ENCODE measurements at regions not wholly inside any gene's neighbourhood (a gene's known extent, or its start where the extent isn't known, plus 50 kb on each side); places are given as distances from the start of the nearest gene placed in this dataset.

DNA sequence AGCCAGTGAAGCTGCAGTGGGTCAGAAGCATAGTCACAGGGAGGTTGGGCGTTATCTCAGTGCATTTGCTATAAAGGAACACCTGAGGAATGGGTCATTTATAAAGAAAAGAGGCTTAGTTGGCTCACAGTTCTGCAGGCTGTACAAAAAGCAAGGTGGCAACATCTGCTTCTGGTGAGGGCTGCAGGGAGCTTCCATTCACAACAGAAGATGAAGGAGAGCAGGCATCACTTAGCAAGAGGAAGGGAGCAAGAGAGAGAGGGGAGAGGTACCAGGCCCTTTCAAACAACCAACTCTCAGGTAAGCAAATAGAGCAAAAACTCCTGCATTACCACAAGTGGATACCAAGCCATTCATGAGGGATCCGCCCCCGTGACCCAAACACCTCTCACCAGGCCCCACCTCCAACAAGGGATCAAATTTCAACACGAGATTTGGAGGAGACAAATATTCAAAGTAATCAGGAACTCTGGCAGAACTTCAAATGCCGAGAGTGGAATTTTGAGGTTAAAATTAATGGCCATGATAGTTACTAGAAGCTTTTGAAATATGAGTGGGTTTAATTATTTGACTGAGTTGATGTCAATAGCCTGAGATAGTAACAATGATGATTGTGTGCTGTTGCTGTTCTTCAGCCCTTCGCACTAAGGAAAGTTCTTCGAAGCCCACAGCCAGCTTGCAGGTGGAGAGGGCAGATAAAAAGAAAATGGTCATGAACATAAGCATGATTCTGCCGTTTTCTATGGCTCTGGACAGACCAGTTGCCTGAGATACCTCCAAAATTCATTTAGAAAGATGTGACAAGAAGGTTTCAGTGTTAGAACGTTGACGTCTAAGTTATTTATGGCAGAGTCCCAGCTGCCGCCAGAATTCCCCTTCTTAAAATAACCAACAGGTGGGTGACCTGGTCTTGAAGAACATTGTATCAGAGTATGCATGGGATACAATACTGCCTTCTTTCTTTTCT, 55.3 kb upstream of the ADTRP start:
- no peak overlapping the region for H3K4me3 ChIP-seq (ENCODE audit: low read depth in 2 of 2, low read length in 2 of 2)
- no peaks in the 10 kb centered on the region for H3K9me3 ChIP-seq (ENCODE audit: control insufficient read depth, insufficient read depth, low read depth, low read length)
- ChIA-PET POLR2A (no interaction called here), CTCF (no interaction called here)
- TF ChIP-seq, protein P1, sequence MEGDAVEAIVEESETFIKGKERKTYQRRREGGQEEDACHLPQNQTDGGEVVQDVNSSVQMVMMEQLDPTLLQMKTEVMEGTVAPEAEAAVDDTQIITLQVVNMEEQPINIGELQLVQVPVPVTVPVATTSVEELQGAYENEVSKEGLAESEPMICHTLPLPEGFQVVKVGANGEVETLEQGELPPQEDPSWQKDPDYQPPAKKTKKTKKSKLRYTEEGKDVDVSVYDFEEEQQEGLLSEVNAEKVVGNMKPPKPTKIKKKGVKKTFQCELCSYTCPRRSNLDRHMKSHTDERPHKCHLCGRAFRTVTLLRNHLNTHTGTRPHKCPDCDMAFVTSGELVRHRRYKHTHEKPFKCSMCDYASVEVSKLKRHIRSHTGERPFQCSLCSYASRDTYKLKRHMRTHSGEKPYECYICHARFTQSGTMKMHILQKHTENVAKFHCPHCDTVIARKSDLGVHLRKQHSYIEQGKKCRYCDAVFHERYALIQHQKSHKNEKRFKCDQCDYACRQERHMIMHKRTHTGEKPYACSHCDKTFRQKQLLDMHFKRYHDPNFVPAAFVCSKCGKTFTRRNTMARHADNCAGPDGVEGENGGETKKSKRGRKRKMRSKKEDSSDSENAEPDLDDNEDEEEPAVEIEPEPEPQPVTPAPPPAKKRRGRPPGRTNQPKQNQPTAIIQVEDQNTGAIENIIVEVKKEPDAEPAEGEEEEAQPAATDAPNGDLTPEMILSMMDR (IDR thresholded peaks at IDR 0.05), result no peak
- TF ChIP-seq, protein P2, sequence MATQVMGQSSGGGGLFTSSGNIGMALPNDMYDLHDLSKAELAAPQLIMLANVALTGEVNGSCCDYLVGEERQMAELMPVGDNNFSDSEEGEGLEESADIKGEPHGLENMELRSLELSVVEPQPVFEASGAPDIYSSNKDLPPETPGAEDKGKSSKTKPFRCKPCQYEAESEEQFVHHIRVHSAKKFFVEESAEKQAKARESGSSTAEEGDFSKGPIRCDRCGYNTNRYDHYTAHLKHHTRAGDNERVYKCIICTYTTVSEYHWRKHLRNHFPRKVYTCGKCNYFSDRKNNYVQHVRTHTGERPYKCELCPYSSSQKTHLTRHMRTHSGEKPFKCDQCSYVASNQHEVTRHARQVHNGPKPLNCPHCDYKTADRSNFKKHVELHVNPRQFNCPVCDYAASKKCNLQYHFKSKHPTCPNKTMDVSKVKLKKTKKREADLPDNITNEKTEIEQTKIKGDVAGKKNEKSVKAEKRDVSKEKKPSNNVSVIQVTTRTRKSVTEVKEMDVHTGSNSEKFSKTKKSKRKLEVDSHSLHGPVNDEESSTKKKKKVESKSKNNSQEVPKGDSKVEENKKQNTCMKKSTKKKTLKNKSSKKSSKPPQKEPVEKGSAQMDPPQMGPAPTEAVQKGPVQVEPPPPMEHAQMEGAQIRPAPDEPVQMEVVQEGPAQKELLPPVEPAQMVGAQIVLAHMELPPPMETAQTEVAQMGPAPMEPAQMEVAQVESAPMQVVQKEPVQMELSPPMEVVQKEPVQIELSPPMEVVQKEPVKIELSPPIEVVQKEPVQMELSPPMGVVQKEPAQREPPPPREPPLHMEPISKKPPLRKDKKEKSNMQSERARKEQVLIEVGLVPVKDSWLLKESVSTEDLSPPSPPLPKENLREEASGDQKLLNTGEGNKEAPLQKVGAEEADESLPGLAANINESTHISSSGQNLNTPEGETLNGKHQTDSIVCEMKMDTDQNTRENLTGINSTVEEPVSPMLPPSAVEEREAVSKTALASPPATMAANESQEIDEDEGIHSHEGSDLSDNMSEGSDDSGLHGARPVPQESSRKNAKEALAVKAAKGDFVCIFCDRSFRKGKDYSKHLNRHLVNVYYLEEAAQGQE (IDR thresholded peaks at IDR 0.05; ENCODE audit: insufficient read depth in 1 of 2, low read depth in 2 of 2, low read length in 1 of 2), result no peak
- TF ChIP-seq SIN3A (IDR thresholded peaks at IDR 0.05; ENCODE audit: borderline replicate concordance, insufficient read depth, low read depth, low read length) (no peak), TCF7L2 (IDR thresholded peaks at IDR 0.05; ENCODE audit: low read depth, low read length) (no peak), POLR2AphosphoS5 (IDR thresholded peaks at IDR 0.05; ENCODE audit: low read depth, low read length) (no peak)
- H3K4me1 ChIP-seq (ENCODE audit: control insufficient read depth, insufficient read depth, low read length), result no peaks in the 10 kb centered on the region
- ATAC-seq, result no peak
- no TSS peak for BruUV-seq (replicated peaks)
- H3K27ac ChIP-seq (ENCODE audit: low read length), result no peak overlapping the region
- H3K36me3 ChIP-seq (ENCODE audit: control insufficient read depth, insufficient read depth, low read length), result no peaks in the 10 kb centered on the region
- H3K27me3 ChIP-seq (ENCODE audit: control insufficient read depth, insufficient read depth, low read length), result peaks cover 2% of the 10 kb centered on the region; the same call in 1 of the 2 replicates
- intact Hi-C loops (cut with micrococcal nuclease; ENCODE audit: unreplicated experiment) (no loop called here), in situ Hi-C loops (cut with HindIII; ENCODE audit: low pct_unique_long_range_greater_than_20kb, low sequenced_read_pairs) (no loop called here)
- DNase-seq (ENCODE audit: low read depth, low spot score), result no peak

DNA sequence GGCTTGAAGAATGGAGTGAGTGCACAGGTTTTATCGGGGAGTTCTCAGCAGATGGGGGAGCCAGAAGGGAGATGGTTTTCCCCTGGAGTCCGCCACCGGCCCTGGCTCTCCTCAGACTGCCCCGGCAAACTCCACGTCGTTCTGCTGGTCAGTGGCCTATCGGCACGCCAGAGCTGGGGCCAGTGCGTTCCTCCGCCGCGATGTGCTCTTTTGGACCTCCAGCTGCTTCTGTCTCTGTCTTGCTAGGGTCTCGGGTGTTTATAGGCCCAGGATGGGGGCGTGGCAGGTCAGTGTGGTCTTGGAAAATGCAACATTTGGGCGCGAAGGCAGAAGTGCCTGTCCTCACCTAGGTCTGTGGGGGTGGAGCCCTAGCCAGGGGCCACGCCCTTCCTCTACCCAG, 53.0 kb upstream of the ADTRP start:
- Histone ChIP-seq H3K4me1 (ENCODE audit: control insufficient read depth, insufficient read depth, low read length) (no peaks in the 10 kb centered on the region), H3K27me3 (ENCODE audit: control insufficient read depth, insufficient read depth, low read length) (peaks cover 2% of the 10 kb centered on the region), H3K4me3 (ENCODE audit: low read depth in 2 of 2, low read length in 2 of 2) (no peak overlapping the region), H3K9me3 (ENCODE audit: control insufficient read depth, insufficient read depth, low read depth, low read length) (no peaks in the 10 kb centered on the region), H3K36me3 (ENCODE audit: control insufficient read depth, insufficient read depth, low read length) (no peaks in the 10 kb centered on the region), H3K27ac (ENCODE audit: low read length) (no peak overlapping the region)
- BruUV-seq (replicated peaks), result no TSS peak
- in situ Hi-C loops (cut with HindIII; ENCODE audit: low pct_unique_long_range_greater_than_20kb, low sequenced_read_pairs) (no loop called here), intact Hi-C loops (cut with micrococcal nuclease; ENCODE audit: unreplicated experiment) (no loop called here)
- ChIA-PET CTCF (no interaction called here), POLR2A (no interaction called here)
- no peak for DNase-seq (ENCODE audit: low read depth, low spot score)
- ATAC-seq, result no peak
- no peak for TF ChIP-seq SIN3A (IDR thresholded peaks at IDR 0.05; ENCODE audit: borderline replicate concordance, insufficient read depth, low read depth, low read length)
- TF ChIP-seq TCF7L2 (IDR thresholded peaks at IDR 0.05; ENCODE audit: low read depth, low read length), result no peak
- TF ChIP-seq, protein P1 (IDR thresholded peaks at IDR 0.05), result no peak
- no peak for TF ChIP-seq POLR2AphosphoS5 (IDR thresholded peaks at IDR 0.05; ENCODE audit: low read depth, low read length)
- TF ChIP-seq, protein P2 (IDR thresholded peaks at IDR 0.05; ENCODE audit: insufficient read depth in 1 of 2, low read depth in 2 of 2, low read length in 1 of 2), result no peak
